ENCODE measurements at regions not wholly inside any gene's neighbourhood (a gene's known extent, or its start where the extent isn't known, plus 50 kb on each side); places are given as distances from the start of the nearest gene placed in this dataset.

- Histone ChIP-seq H4K20me1 (ENCODE audit: insufficient read depth, low read length) (no peaks in the 10 kb centered on the region), H3K4me3 (ENCODE audit: low read depth, low read length, poor library complexity, severe bottlenecking) (no peak overlapping the region), H3K9me2 (ENCODE audit: insufficient read depth, low read length) (no peaks in the 10 kb centered on the region), H3K9me3 (ENCODE audit: low read length) (no peaks in the 10 kb centered on the region), H2AFZ (ENCODE audit: low read length) (no peak overlapping the region), H3K27ac (ENCODE audit: low read depth, low read length, poor library complexity, severe bottlenecking) (no peak overlapping the region), H3K36me3 (ENCODE audit: insufficient read depth, low read length) (no peaks in the 10 kb centered on the region), H3K79me2 (ENCODE audit: insufficient read depth, low read depth, low read length) (no peaks in the 10 kb centered on the region), H3K4me2 (ENCODE audit: low read length) (no peak overlapping the region), H3K4me1 (ENCODE audit: insufficient read depth, low read length, poor library complexity, severe bottlenecking) (no peaks in the 10 kb centered on the region)
- no peak for TF ChIP-seq EZH2phosphoT487 (IDR thresholded peaks at IDR 0.05; ENCODE audit: borderline replicate concordance, low read depth, low read length)
- TF ChIP-seq CTCF (conservative IDR thresholded peaks at IDR 0.05; ENCODE audit: low read length), result no peak
- CTCF ChIA-PET (ENCODE audit: unreplicated experiment), result no interaction called here
- no peak for DNase-seq (ENCODE audit: low spot score)
- intact Hi-C loops (cut with micrococcal nuclease; ENCODE audit: unreplicated experiment), result no loop called here
- POLR2A ChIA-PET, result no interaction called here
- no TSS peak for BruUV-seq (replicated peaks)
These were observed 159.5 kb upstream of the GRAMD2B start for GRCh38 chr5:126263591-126264184.

- intact Hi-C loops (cut with micrococcal nuclease; ENCODE audit: unreplicated experiment), result no loop called here
These were observed 157.3 kb upstream of the GRAMD2B start for GRCh38 chr5:126265917-126266316.

More at GRCh38 chr5:126265917-126266316, 157.3 kb upstream of the GRAMD2B start:
- Histone ChIP-seq H4K20me1 (ENCODE audit: insufficient read depth, low read length) (no peaks in the 10 kb centered on the region), H3K4me3 (ENCODE audit: low read depth, low read length, poor library complexity, severe bottlenecking) (no peak overlapping the region), H3K4me2 (ENCODE audit: low read length) (no peak overlapping the region), H3K9me3 (ENCODE audit: low read length) (no peaks in the 10 kb centered on the region), H3K27ac (ENCODE audit: low read depth, low read length, poor library complexity, severe bottlenecking) (no peak overlapping the region), H3K9me2 (ENCODE audit: insufficient read depth, low read length) (no peaks in the 10 kb centered on the region), H3K79me2 (ENCODE audit: insufficient read depth, low read depth, low read length) (no peaks in the 10 kb centered on the region), H3K4me1 (ENCODE audit: insufficient read depth, low read length, poor library complexity, severe bottlenecking) (no peaks in the 10 kb centered on the region), H2AFZ (ENCODE audit: low read length) (no peak overlapping the region), H3K36me3 (ENCODE audit: insufficient read depth, low read length) (no peaks in the 10 kb centered on the region)
- TF ChIP-seq CTCF (conservative IDR thresholded peaks at IDR 0.05; ENCODE audit: low read length), result no peak
- TF ChIP-seq EZH2phosphoT487 (IDR thresholded peaks at IDR 0.05; ENCODE audit: borderline replicate concordance, low read depth, low read length), result no peak
- ChIA-PET POLR2A (interaction anchor here (1.1 kb wide), 1 partner anchor 29 kb away, joined by 7 read pairs; no protein-coding TSS in a partner anchor), CTCF (ENCODE audit: unreplicated experiment) (no interaction called here)
- no peak for DNase-seq (ENCODE audit: low spot score)
- BruUV-seq (replicated peaks), result no TSS peak
